Nephron (organoid): ENCODE measurements at regions not wholly inside any gene's neighbourhood (a gene's known extent, or its start where the extent isn't known, plus 50 kb on each side); places are given as distances from the start of the nearest gene placed in this dataset.

Experiments used
- H3K27ac Mint-ChIP-seq, 3 experiments: 2 replicates each; pipeline ENCODE4 v1.8.0; 2020; ENCODE audit warnings: mixed read lengths in 3 of 3, mild to moderate bottlenecking in 2 of 3, moderate library complexity in 1 of 3
- H3K27me3 Mint-ChIP-seq: 2 replicates; pipeline ENCODE4 v1.8.0; 2021; ENCODE audit warnings: low read depth, mild to moderate bottlenecking, moderate library complexity, mixed read lengths
- H3K36me3 Mint-ChIP-seq: 2 replicates; pipeline ENCODE4 v1.8.0; 2020; ENCODE audit warnings: low read depth, mixed read lengths
- H3K4me1 Mint-ChIP-seq: 2 replicates; pipeline ENCODE4 v1.8.0; 2020; ENCODE audit warnings: mixed read lengths
- H3K4me3 Mint-ChIP-seq, 3 experiments: 2 replicates each; pipeline ENCODE4 v1.8.0; 2020; ENCODE audit warnings: mild to moderate bottlenecking in 3 of 3, mixed read lengths in 3 of 3, moderate library complexity in 2 of 3
- H3K9me3 Mint-ChIP-seq: 2 replicates; pipeline ENCODE4 v1.8.0; 2020; ENCODE audit warnings: mixed read lengths
- TF ChIP-seq, protein P1 (sequence below), 3 experiments: fragments of 200-600 bp; sonication (generic); IDR thresholded peaks; one replicate each; pipeline ENCODE4 v1.5.0; 2021; ENCODE audit warnings: antibody characterized with exemption in 3 of 3; ENCODE audit not compliant: unreplicated experiment in 3 of 3

DNA sequence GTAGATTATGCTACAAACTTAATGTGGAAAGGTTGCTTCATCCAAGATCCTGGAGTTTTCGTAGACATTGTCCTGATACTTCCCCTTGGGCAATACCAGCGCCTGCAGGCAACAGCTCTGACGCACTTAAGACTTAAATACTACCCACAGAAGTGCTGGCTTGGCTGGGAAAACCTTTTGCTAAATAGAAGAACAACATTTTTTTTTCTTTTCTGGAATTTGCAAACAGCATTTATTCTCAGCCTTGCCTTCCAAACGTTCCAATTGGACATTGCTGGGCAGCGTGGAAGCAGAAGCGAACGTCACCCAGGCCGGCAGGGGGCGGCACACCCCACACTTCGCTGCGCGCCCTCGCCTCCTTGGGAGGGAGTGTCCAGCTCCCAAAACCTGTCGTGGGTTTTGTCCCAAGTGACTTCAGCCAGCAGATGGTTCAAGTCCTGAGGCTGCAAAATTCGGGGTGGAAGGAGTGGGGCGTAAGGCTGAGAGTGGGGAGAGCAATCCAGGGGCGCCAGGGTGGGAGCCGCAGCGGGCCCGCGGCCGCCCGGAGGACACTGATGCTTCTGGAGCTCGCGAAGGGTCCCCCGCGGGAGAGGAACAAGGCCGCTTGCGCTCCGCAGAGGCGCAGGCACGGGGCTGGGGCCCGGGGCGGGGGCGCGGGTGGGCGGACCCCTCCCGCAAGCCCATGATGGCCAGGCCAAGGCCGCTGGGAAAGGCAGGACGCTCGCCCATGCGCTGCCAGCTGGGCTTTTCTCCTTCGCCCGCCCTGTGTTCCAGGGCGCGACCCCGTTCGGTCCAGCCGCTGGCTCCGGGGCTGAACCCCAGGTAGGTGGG lies 60.8 kb upstream of the MAP3K4 start:
- Mint-ChIP-seq H3K27me3 (peaks cover 20% of the 10 kb centered on the region), H3K27ac (peak overlapping the region in 1 of 3 experiments; percentile 16), H3K9me3 (peaks cover 2% of the 10 kb centered on the region), H3K4me3 (peak overlapping the region; percentile 84 to 90 (median 88)), H3K4me1 (peaks cover 5% of the 10 kb centered on the region), H3K36me3 (no peaks in the 10 kb centered on the region)
- TF ChIP-seq, protein P1, sequence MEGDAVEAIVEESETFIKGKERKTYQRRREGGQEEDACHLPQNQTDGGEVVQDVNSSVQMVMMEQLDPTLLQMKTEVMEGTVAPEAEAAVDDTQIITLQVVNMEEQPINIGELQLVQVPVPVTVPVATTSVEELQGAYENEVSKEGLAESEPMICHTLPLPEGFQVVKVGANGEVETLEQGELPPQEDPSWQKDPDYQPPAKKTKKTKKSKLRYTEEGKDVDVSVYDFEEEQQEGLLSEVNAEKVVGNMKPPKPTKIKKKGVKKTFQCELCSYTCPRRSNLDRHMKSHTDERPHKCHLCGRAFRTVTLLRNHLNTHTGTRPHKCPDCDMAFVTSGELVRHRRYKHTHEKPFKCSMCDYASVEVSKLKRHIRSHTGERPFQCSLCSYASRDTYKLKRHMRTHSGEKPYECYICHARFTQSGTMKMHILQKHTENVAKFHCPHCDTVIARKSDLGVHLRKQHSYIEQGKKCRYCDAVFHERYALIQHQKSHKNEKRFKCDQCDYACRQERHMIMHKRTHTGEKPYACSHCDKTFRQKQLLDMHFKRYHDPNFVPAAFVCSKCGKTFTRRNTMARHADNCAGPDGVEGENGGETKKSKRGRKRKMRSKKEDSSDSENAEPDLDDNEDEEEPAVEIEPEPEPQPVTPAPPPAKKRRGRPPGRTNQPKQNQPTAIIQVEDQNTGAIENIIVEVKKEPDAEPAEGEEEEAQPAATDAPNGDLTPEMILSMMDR (IDR thresholded peaks at IDR 0.05; ENCODE audit: unreplicated experiment in 3 of 3): peak; percentile 94 to 98 (median 96)

- TF ChIP-seq, protein P1 (IDR thresholded peaks at IDR 0.05; ENCODE audit: unreplicated experiment in 3 of 3): no peak
- no peaks in the 10 kb centered on the region for H3K36me3 Mint-ChIP-seq
- peaks cover 7% of the 10 kb centered on the region for H3K9me3 Mint-ChIP-seq
- H3K4me1 Mint-ChIP-seq: peaks cover 5% of the 10 kb centered on the region
- no peak overlapping the region for H3K27ac Mint-ChIP-seq
- H3K27me3 Mint-ChIP-seq: peaks cover 13% of the 10 kb centered on the region
- peak overlapping the region; percentile 54 to 78 (median 66) for H3K4me3 Mint-ChIP-seq
These were observed 59.9 kb upstream of the MAP3K4 start for GRCh38 chr6:160931378-160932310.

DNA sequence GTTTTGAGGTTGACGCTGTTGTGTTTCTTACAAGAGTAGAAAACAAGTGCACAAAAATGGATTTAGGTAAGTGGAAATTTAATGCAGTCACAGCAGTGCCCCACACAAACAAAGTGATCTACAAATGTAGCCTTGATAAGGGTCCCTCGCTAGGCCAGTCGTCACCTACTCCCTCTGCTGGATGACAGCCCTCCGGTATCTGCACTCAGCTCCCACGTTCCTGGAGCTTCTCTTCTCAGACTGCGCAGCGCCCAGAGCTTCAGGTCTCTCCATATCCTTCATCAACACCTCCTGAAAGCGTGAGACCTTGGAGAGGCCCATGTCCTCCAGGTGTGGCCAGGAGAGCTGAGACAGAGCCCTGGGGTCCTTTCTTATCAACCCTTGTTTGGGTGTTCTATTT lies 58.3 kb upstream of the MAP3K4 start:
- no peaks in the 10 kb centered on the region for H3K36me3 Mint-ChIP-seq
- H3K27me3 Mint-ChIP-seq: peaks cover 10% of the 10 kb centered on the region
- no peak overlapping the region for H3K27ac Mint-ChIP-seq
- peak overlapping the region in 1 of 3 experiments; percentile 11 for H3K4me3 Mint-ChIP-seq
- TF ChIP-seq, protein P1 (IDR thresholded peaks at IDR 0.05; ENCODE audit: unreplicated experiment in 3 of 3): no peak
- H3K9me3 Mint-ChIP-seq: peaks cover 19% of the 10 kb centered on the region
- H3K4me1 Mint-ChIP-seq: peaks cover 5% of the 10 kb centered on the region

DNA sequence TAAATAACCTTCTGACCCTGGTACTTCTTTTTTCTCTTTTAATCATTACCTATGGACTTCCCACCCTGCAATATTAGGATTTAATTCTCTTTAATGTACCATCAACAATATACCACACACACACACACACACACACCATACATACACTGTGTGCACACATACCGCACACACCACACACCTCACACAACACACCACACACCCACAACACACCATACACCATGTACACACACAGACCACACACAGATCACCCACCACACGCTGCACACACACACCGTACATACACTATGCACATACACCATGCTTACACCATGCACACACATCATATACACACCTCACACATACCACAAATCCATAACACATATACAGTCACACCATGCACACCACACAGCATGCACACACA lies 57.4 kb upstream of the MAP3K4 start:
- no peak overlapping the region for H3K27ac Mint-ChIP-seq
- H3K36me3 Mint-ChIP-seq: no peaks in the 10 kb centered on the region
- TF ChIP-seq, protein P1 (IDR thresholded peaks at IDR 0.05; ENCODE audit: unreplicated experiment in 3 of 3): no peak
- peaks cover 17% of the 10 kb centered on the region for H3K9me3 Mint-ChIP-seq
- H3K4me1 Mint-ChIP-seq: peaks cover 5% of the 10 kb centered on the region
- H3K4me3 Mint-ChIP-seq: no peak overlapping the region
- H3K27me3 Mint-ChIP-seq: peaks cover 10% of the 10 kb centered on the region

DNA sequence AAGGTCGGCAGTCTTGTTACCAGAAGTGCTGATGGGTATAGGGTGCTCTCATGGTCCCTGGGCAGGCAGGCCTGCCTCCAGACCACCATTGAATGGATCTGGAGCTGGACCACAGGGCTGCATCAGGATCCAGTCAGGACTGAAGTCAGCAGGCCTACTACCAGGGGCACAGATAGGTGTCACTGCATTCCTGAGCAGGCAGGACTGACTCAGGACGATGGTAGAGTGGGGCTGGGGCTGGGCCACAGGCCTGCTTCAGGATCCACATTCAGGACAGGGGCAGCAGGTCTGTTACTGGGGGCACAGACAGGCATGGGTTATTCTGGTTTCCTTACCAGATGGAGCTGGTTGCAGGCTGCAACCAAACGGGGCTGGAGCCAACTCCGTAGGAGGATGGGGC lies 51.4 kb upstream of the MAP3K4 start:
- Mint-ChIP-seq H3K27ac (no peak overlapping the region), H3K27me3 (no peaks in the 10 kb centered on the region), H3K9me3 (peaks cover 17% of the 10 kb centered on the region), H3K4me3 (no peak overlapping the region), H3K36me3 (no peaks in the 10 kb centered on the region), H3K4me1 (no peaks in the 10 kb centered on the region)
- TF ChIP-seq, protein P1 (IDR thresholded peaks at IDR 0.05; ENCODE audit: unreplicated experiment in 3 of 3): no peak
